IMR-90 (cell line): ENCODE measurements at regions not wholly inside any gene's neighbourhood (a gene's known extent, or its start where the extent isn't known, plus 50 kb on each side); places are given as distances from the start of the nearest gene placed in this dataset.

ENCODE experiments used
- ATAC-seq: fragments of 200-7000 bp; cut with Tn5 transposase; 2 replicates; pipeline ENCODE4 v1.9.1; 2020; ENCODE audit warnings: low read depth, mild to moderate bottlenecking, moderate library complexity
- BruUV-seq: library from RNA; stranded (reverse); fragments of 400-500 nt; replicated peaks from 2 replicates; lab custom pipeline; 2021; lab: Mats Ljungman, UMichigan
- CTCF ChIA-PET: fragments of 300-600 bp; formaldehyde crosslinking; extraction: SDS; loops from one replicate; lab custom pipeline; 2021; ENCODE audit warnings: antibody characterized with exemption; lab: Yijun Ruan, JAX
- POLR2A ChIA-PET: fragments of 300-600 bp; sonication (Branson Sonifier 250); formaldehyde crosslinking; loops from one replicate; lab custom pipeline; 2022; ENCODE audit warnings: antibody characterized with exemption; ENCODE audit not compliant: unreplicated experiment; lab: Charles Lee
- DNase-seq: peaks from one replicate; pipeline ENCODE4 v3.0.0; 2013
- H2AFZ ChIP-seq: replicated peaks from 2 replicates; pipeline ENCODE3; 2013; ENCODE audit warnings: low read length, mild to moderate bottlenecking; ENCODE audit not compliant: poor library complexity
- H2AK5ac ChIP-seq: 2 replicates; pipeline ENCODE4 v1.6.1; 2013; ENCODE audit warnings: low read depth, low read length, inconsistent platforms
- H2AK9ac ChIP-seq: replicated peaks from 2 replicates; pipeline ENCODE3; 2013; ENCODE audit warnings: mild to moderate bottlenecking, low read depth, low read length, moderate library complexity; ENCODE audit not compliant: poor library complexity
- H2BK120ac ChIP-seq: 2 replicates; pipeline ENCODE4 v1.6.1; 2013; ENCODE audit warnings: low read depth, low read length, inconsistent platforms
- H2BK15ac ChIP-seq: 3 replicates; pipeline ENCODE4 v1.6.1; 2013; ENCODE audit warnings: low read depth, low read length, inconsistent platforms
- H2BK20ac ChIP-seq: 2 replicates; pipeline ENCODE4 v1.6.1; 2013; ENCODE audit warnings: low read depth, mild to moderate bottlenecking, inconsistent platforms, low read length, moderate library complexity
- H2BK5ac ChIP-seq: 2 replicates; pipeline ENCODE4 v1.6.1; 2013; ENCODE audit warnings: mild to moderate bottlenecking, low read depth, low read length, inconsistent platforms; ENCODE audit not compliant: poor library complexity, severe bottlenecking
- H3K14ac ChIP-seq: replicated peaks from 2 replicates; pipeline ENCODE4 v1.6.1; 2013; ENCODE audit warnings: low read depth, low read length, inconsistent platforms
- H3K18ac ChIP-seq: 2 replicates; pipeline ENCODE4 v1.6.1; 2013; ENCODE audit warnings: low read depth, low read length, control low read depth
- H3K23ac ChIP-seq: 2 replicates; pipeline ENCODE4 v1.6.1; 2013; ENCODE audit warnings: low read depth, low read length, inconsistent platforms
- H3K27ac ChIP-seq: 2 replicates; pipeline ENCODE4 v1.5.1; 2013; ENCODE audit warnings: mild to moderate bottlenecking, control low read depth, low read length; ENCODE audit not compliant: insufficient read depth
- H3K27me3 ChIP-seq: 2 replicates; pipeline ENCODE4 v1.6.1; 2013; ENCODE audit warnings: low read length; ENCODE audit not compliant: control insufficient read depth, insufficient read depth
- H3K36me3 ChIP-seq: 2 replicates; pipeline ENCODE4 v1.6.1; 2013; ENCODE audit warnings: low read length, mixed read lengths; ENCODE audit not compliant: control insufficient read depth, insufficient read depth
- H3K4ac ChIP-seq: 2 replicates; pipeline ENCODE4 v1.6.1; 2013; ENCODE audit warnings: low read depth, low read length, inconsistent platforms
- H3K4me1 ChIP-seq: 2 replicates; pipeline ENCODE4 v1.6.1; 2013; ENCODE audit warnings: low read length, mixed read lengths; ENCODE audit not compliant: control insufficient read depth, insufficient read depth
- H3K4me2 ChIP-seq: 2 replicates; pipeline ENCODE4 v1.6.1; 2013; ENCODE audit warnings: low read depth, mild to moderate bottlenecking, control low read depth, low read length, moderate library complexity
- H3K4me3 ChIP-seq: 2 replicates; pipeline ENCODE4 v1.5.1; 2013; ENCODE audit warnings: low read depth, mild to moderate bottlenecking, control low read depth, low read length, moderate library complexity; ENCODE audit not compliant: insufficient read depth
- H3K56ac ChIP-seq: 2 replicates; pipeline ENCODE4 v1.6.1; 2013; ENCODE audit warnings: low read length, inconsistent platforms; ENCODE audit not compliant: insufficient read depth; ENCODE audit errors: extremely low read depth
- H3K79me1 ChIP-seq, 2 experiments: 2 replicates each; pipeline ENCODE4 v1.6.1; 2013; ENCODE audit warnings: low read length in 2 of 2, inconsistent platforms in 1 of 2, low read depth in 1 of 2
- H3K9ac ChIP-seq: 2 replicates; pipeline ENCODE4 v1.6.1; 2013; ENCODE audit warnings: low read depth, low read length, control low read depth
- H3K9me1 ChIP-seq: 2 replicates; pipeline ENCODE4 v1.6.1; 2013; ENCODE audit warnings: low read length, inconsistent platforms; ENCODE audit not compliant: insufficient read depth
- H3K9me3 ChIP-seq: 2 replicates; pipeline ENCODE4 v1.6.1; 2013; ENCODE audit warnings: low read length; ENCODE audit not compliant: control insufficient read depth, insufficient read depth
- H4K20me1 ChIP-seq: 2 replicates; pipeline ENCODE4 v1.6.1; 2013; ENCODE audit warnings: low read length, inconsistent platforms; ENCODE audit not compliant: insufficient read depth
- H4K5ac ChIP-seq: 2 replicates; pipeline ENCODE4 v1.6.1; 2013; ENCODE audit warnings: mild to moderate bottlenecking, low read depth, low read length, control low read depth
- H4K8ac ChIP-seq, 2 experiments: 2 replicates each; pipeline ENCODE4 v1.6.1; 2013; ENCODE audit warnings: low read depth in 2 of 2, low read length in 2 of 2, control low read depth in 1 of 2, inconsistent platforms in 1 of 2
- H4K91ac ChIP-seq: 2 replicates; pipeline ENCODE4 v1.6.1; 2013; ENCODE audit warnings: low read depth, low read length, inconsistent platforms; ENCODE audit not compliant: insufficient read depth
- BHLHE40 ChIP-seq: fragments of 150-350 bp; IDR thresholded peaks from 2 replicates; pipeline ENCODE4 v1.6.1; 2016; ENCODE audit warnings: mild to moderate bottlenecking, low read depth, low read length
- CEBPB ChIP-seq: IDR thresholded peaks from 2 replicates; pipeline ENCODE4 v1.6.1; 2012; ENCODE audit warnings: low read depth, low read length, improper control_type of control experiment
- CHD1 ChIP-seq: IDR thresholded peaks from 2 replicates; pipeline ENCODE4 v1.6.1; 2012; ENCODE audit warnings: low read depth, low read length, improper control_type of control experiment
- CTCF ChIP-seq: conservative IDR thresholded peaks from 2 replicates; pipeline ENCODE4 v1.5.1; 2012; ENCODE audit warnings: mild to moderate bottlenecking, low read depth, low read length, improper control_type of control experiment
- ELK1 ChIP-seq: fragments of 150-350 bp; IDR thresholded peaks from 2 replicates; pipeline ENCODE4 v1.6.1; 2016; ENCODE audit warnings: low read depth, mild to moderate bottlenecking, low read length, moderate library complexity, borderline replicate concordance
- FOS ChIP-seq: fragments of 150-350 bp; IDR thresholded peaks from 2 replicates; pipeline ENCODE4 v1.6.1; 2016; ENCODE audit warnings: low read depth, low read length
- MAFK ChIP-seq: IDR thresholded peaks from 2 replicates; pipeline ENCODE4 v1.6.1; 2012; ENCODE audit warnings: low read depth, low read length, improper control_type of control experiment
- MAZ ChIP-seq: IDR thresholded peaks from 2 replicates; pipeline ENCODE4 v1.6.1; 2012; ENCODE audit warnings: low read depth, mild to moderate bottlenecking, low read length, improper control_type of control experiment, moderate library complexity, borderline replicate concordance
- MXI1 ChIP-seq: IDR thresholded peaks from 2 replicates; pipeline ENCODE4 v1.6.1; 2012; ENCODE audit warnings: low read depth, mild to moderate bottlenecking, low read length, moderate library complexity, borderline replicate concordance
- NFE2L2 ChIP-seq: fragments of 150-350 bp; IDR thresholded peaks from 2 replicates; pipeline ENCODE4 v1.6.1; 2016; ENCODE audit warnings: low read depth, mild to moderate bottlenecking, low read length
- POLR2A ChIP-seq: IDR thresholded peaks from 2 replicates; pipeline ENCODE4 v1.6.1; 2012; ENCODE audit warnings: mild to moderate bottlenecking, low read depth, low read length
- RAD21 ChIP-seq: IDR thresholded peaks from 2 replicates; pipeline ENCODE4 v1.6.1; 2012; ENCODE audit warnings: low read length, improper control_type of control experiment
- RCOR1 ChIP-seq: IDR thresholded peaks from 2 replicates; pipeline ENCODE4 v1.6.1; 2012; ENCODE audit warnings: mild to moderate bottlenecking, low read length, improper control_type of control experiment; ENCODE audit not compliant: insufficient replicate concordance
- RFX5 ChIP-seq: IDR thresholded peaks from 2 replicates; pipeline ENCODE4 v1.8.0; 2012; ENCODE audit warnings: low read depth, mild to moderate bottlenecking, low read length, moderate library complexity
- SMC3 ChIP-seq: fragments of 150-350 bp; IDR thresholded peaks from 2 replicates; pipeline ENCODE4 v1.6.1; 2016; ENCODE audit warnings: low read depth, mild to moderate bottlenecking, antibody characterized with exemption, low read length, moderate library complexity
- USF2 ChIP-seq: fragments of 150-350 bp; IDR thresholded peaks from 2 replicates; pipeline ENCODE4 v1.6.1; 2017; ENCODE audit warnings: mild to moderate bottlenecking, antibody characterized with exemption, low read length, low read depth
- WGBS, 2 experiments: methylation state at CpG; one replicate each; pipeline versions ENCODE4 v1.1.5 to v1.1.7; 2013; ENCODE audit warnings: missing lambda C conversion rate in 2 of 2; ENCODE audit not compliant: insufficient read length in 1 of 2; ENCODE audit errors: extremely low coverage in 2 of 2; 5-methylcytosine and 5-hydroxymethylcytosine counted together
- dilution Hi-C: fragments of 300-500 bp; cut with HindIII; formaldehyde crosslinking; loops from one replicate; pipeline ENCODE4 v1.14.3; 2018; ENCODE audit warnings: low sequenced_read_pairs; ENCODE audit not compliant: unreplicated experiment
- in situ Hi-C: fragments of 300-500 bp; cut with MboI; formaldehyde crosslinking; loops from 3 replicates; pipeline ENCODE4 v1.14.3; 2019; ENCODE audit warnings: low sequenced_read_pairs, inconsistent platforms, mixed read lengths
- intact Hi-C: fragments of 100-400 bp; cut with micrococcal nuclease; formaldehyde crosslinking; loops from 2 replicates; pipeline ENCODE4 v1.10.0; 2022

GRCh38 chr1:186514367-186514766 is 53.5 kb upstream of the PDC start:
- no peak overlapping the region for H3K4ac ChIP-seq

More at GRCh38 chr1:186514367-186514766, 53.5 kb upstream of the PDC start:
- Histone ChIP-seq H3K56ac (no peak overlapping the region), H3K14ac (no peak overlapping the region), H2AK5ac (no peak overlapping the region), H4K91ac (no peak overlapping the region), H3K9me3 (no peaks in the 10 kb centered on the region), H2BK15ac (no peak overlapping the region), H4K8ac (no peak overlapping the region), H3K79me1 (no peaks in the 10 kb centered on the region), H2BK120ac (no peak overlapping the region), H2AFZ (no peak overlapping the region), H3K27me3 (no peaks in the 10 kb centered on the region), H3K4me1 (no peaks in the 10 kb centered on the region; the same call in none of the 2 replicates), H2AK9ac (no peak overlapping the region), H3K23ac (no peak overlapping the region), H3K36me3 (no peaks in the 10 kb centered on the region), H2BK20ac (no peak overlapping the region), H3K27ac (no peak overlapping the region), H3K18ac (no peak overlapping the region), H4K20me1 (no peaks in the 10 kb centered on the region), H4K5ac (no peak overlapping the region), H2BK5ac (no peak overlapping the region), H3K4me2 (no peak overlapping the region), H3K4me3 (no peak overlapping the region), H3K9me1 (peaks cover 10% of the 10 kb centered on the region; the same call in 1 of the 2 replicates), H3K9ac (no peak overlapping the region)
- CTCF ChIA-PET: no interaction called here
- intact Hi-C loops (no loop called here), dilution Hi-C loops (no loop called here), in situ Hi-C loops (no loop called here)
- TF ChIP-seq RFX5 (no peak), POLR2A (no peak), MAZ (no peak), USF2 (no peak), RAD21 (no peak), FOS (no peak), CTCF (no peak), RCOR1 (no peak), CHD1 (no peak), CEBPB (no peak), MXI1 (no peak), NFE2L2 (no peak), MAFK (no peak), BHLHE40 (no peak), SMC3 (no peak), ELK1 (no peak)
- WGBS, 2 experiments: no CpG with 5 or more reads among the region's 4 CpGs
- DNase-seq (no peak), ATAC-seq (no peak)
- POLR2A ChIA-PET: no interaction called here
- no TSS peak for BruUV-seq
